ENCODE measurements at regions not wholly inside any gene's neighbourhood (a gene's known extent, or its start where the extent isn't known, plus 50 kb on each side); places are given as distances from the start of the nearest gene placed in this dataset.

- in situ Hi-C loops (cut with HindIII; ENCODE audit: low sequenced_read_pairs) = no loop called here
- peak; percentile 46 for DNase-seq (ENCODE audit: low read depth, low spot score)
- TF ChIP-seq CTCF (IDR thresholded peaks at IDR 0.05; ENCODE audit: low read depth, low read length) = no peak
- H3K4me3 ChIP-seq (ENCODE audit: low read depth, low read length) = no peak overlapping the region
Measured at GRCh38 chr14:37695866-37696265, 100.4 kb downstream of the TTC6 start.

- no peak overlapping the region for H3K4me3 ChIP-seq (ENCODE audit: low read depth, low read length)
- DNase-seq (ENCODE audit: low read depth, low spot score) = peak; percentile 73
- no peak for TF ChIP-seq CTCF (IDR thresholded peaks at IDR 0.05; ENCODE audit: low read depth, low read length)
Measured at GRCh38 chr14:37697489-37698121, 102.2 kb downstream of the TTC6 start.

DNA sequence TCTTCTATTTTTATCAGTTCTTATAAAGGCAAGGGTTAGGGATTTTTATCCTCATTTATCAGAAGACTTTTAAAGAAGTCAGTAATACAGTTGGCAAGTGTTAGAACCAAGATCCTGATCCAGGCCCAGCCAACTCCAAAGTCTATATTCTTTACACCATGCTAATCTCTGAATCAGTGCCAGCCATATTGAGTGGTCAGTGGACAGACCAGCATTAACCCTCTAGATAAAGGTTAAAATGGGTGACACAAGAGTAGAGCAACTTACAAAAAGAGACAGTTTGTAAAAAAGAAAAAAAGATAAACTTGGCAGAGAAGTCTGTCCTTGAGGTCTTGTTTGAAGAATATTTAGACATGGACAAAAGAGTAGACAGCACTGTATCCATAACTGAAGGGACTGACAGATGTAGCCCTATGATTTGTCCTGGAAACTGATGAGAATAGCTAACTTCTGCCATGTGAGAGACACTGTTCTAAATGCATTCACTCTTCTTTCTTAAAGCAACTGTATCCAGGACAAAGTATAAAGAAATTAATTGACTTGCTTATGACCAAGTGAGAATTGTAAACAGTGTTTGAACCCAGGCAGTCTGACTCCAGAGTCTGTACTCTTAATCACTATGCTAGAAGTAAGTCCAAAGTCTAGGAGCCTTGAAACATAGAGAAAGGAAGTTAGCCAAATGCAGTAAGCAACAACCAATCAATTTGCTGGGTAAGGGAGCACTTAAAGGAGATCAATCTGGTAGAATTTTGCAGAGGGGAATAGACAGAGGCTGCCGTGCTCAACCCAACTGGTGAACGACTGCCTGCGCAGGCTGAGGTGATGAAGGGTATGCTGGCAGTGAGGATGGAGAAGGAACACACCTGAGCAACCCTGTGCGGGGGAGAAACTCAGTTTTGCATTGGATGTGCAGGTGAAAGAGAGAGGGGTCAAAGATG is 103.7 kb downstream of the TTC6 start:
- no peak overlapping the region for H3K4me3 ChIP-seq (ENCODE audit: low read depth, low read length)
- no peak for TF ChIP-seq CTCF (IDR thresholded peaks at IDR 0.05; ENCODE audit: low read depth, low read length)
- in situ Hi-C loops (cut with HindIII; ENCODE audit: low sequenced_read_pairs) = no loop called here
- DNase-seq (ENCODE audit: low read depth, low spot score) = no peak

More at GRCh38 chr14:37697489-37698121, 102.2 kb downstream of the TTC6 start:
- in situ Hi-C loops (cut with HindIII; ENCODE audit: low sequenced_read_pairs) = no loop called here

GRCh38 chr14:37707716-37708115 is 112.3 kb downstream of the TTC6 start:
- DNase-seq (ENCODE audit: low read depth, low spot score) = no peak
- no peak for TF ChIP-seq CTCF (IDR thresholded peaks at IDR 0.05; ENCODE audit: low read depth, low read length)
- in situ Hi-C loops (cut with HindIII; ENCODE audit: low sequenced_read_pairs) = no loop called here
- H3K4me3 ChIP-seq (ENCODE audit: low read depth, low read length) = no peak overlapping the region

- peak; percentile 23 for DNase-seq (ENCODE audit: low read depth, low spot score)
- H3K4me3 ChIP-seq (ENCODE audit: low read depth, low read length) = no peak overlapping the region
- in situ Hi-C loops (cut with HindIII; ENCODE audit: low sequenced_read_pairs) = no loop called here
- TF ChIP-seq CTCF (IDR thresholded peaks at IDR 0.05; ENCODE audit: low read depth, low read length) = no peak
Measured at GRCh38 chr14:37708481-37708880, 113.1 kb downstream of the TTC6 start.

DNA sequence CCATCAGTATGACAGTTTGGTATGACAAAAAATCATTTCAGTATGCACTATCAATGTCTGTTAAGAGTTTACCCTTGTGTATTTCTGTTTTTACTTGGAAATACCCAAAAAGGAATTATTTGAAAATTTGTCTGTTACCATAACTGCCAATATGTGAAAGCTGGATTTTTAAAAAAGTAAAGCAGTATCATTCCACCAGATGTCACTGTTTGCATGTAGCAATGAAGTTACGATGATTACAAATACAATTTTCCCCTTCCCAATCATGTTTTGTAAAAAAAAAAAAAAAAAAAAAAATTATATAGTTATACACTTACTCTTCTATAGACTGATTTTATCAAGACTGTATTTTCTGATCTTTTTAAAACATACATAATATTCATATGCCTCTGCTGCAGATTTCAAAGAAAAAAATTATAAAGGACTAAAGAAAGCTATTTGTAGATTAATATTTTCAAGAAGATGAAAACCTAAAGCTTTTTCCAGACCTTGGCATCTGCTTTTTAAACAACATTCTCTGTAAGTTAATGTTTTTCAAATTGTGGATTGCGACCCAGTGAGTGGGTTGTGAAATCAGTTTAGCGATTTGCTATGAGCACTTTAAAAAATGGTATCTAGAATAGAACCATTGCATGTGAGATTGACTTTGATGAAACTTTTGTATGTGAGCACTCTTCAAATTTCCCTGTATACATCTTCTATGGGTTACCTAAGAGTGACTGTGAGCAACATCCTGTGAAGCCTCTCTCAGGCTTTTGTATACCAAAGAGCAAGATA is 114.2 kb downstream of the TTC6 start:
- peak; percentile 48 for TF ChIP-seq CTCF (IDR thresholded peaks at IDR 0.05; ENCODE audit: low read depth, low read length)
- DNase-seq (ENCODE audit: low read depth, low spot score) = peak; percentile 39
- in situ Hi-C loops (cut with HindIII; ENCODE audit: low sequenced_read_pairs) = no loop called here
- no peak overlapping the region for H3K4me3 ChIP-seq (ENCODE audit: low read depth, low read length)

Measured in astrocyte of the spinal cord (primary cell).